RWPE2 (cell line): ENCODE measurements at regions not wholly inside any gene's neighbourhood (a gene's known extent, or its start where the extent isn't known, plus 50 kb on each side); places are given as distances from the start of the nearest gene placed in this dataset.

Source experiments
- ATAC-seq: fragments of 200-7000 bp; cut with Tn5 transposase; 3 replicates; pipeline ENCODE4 v1.9.1; 2021; ENCODE audit warnings: low read depth
- DNase-seq: peaks from one replicate; pipeline ENCODE4 v3.0.0-alpha.2; 2020; ENCODE audit warnings: low spot score
- H3K27ac ChIP-seq: fragments of 450-650 bp; 2 replicates; pipeline ENCODE4 v1.5.1; 2017; ENCODE audit warnings: mild to moderate bottlenecking; ENCODE audit not compliant: poor library complexity, severe bottlenecking
- H3K27me3 ChIP-seq: fragments of 250-450 bp; sonication (Bioruptor Pico); 2 replicates; pipeline ENCODE4 v1.5.1; 2021; ENCODE audit warnings: mild to moderate bottlenecking, moderate library complexity; ENCODE audit not compliant: insufficient read depth, poor library complexity, severe bottlenecking
- H3K36me3 ChIP-seq: fragments of 250-450 bp; sonication (Bioruptor Pico); 2 replicates; pipeline ENCODE4 v1.5.1; 2020; ENCODE audit warnings: low read depth, mild to moderate bottlenecking, moderate library complexity
- H3K4me1 ChIP-seq: fragments of 250-450 bp; sonication (Bioruptor Pico); 2 replicates; pipeline ENCODE4 v1.5.1; 2021; ENCODE audit warnings: mild to moderate bottlenecking, moderate library complexity; ENCODE audit not compliant: insufficient read depth, poor library complexity, severe bottlenecking
- H3K4me3 ChIP-seq: fragments of 250-450 bp; sonication (Bioruptor Pico); 2 replicates; pipeline ENCODE4 v1.5.1; 2021; ENCODE audit warnings: mild to moderate bottlenecking, moderate library complexity; ENCODE audit not compliant: severe bottlenecking
- H3K9me3 ChIP-seq: fragments of 250-450 bp; sonication (Bioruptor Pico); 2 replicates; pipeline ENCODE4 v1.5.1; 2021; ENCODE audit warnings: mild to moderate bottlenecking, moderate library complexity; ENCODE audit not compliant: severe bottlenecking
- TF ChIP-seq, protein P1 (sequence below): fragments of 450-650 bp; IDR thresholded peaks from one replicate; pipeline ENCODE4 v1.5.1; 2017; ENCODE audit warnings: mild to moderate bottlenecking, moderate library complexity; ENCODE audit not compliant: poor library complexity, severe bottlenecking

DNA sequence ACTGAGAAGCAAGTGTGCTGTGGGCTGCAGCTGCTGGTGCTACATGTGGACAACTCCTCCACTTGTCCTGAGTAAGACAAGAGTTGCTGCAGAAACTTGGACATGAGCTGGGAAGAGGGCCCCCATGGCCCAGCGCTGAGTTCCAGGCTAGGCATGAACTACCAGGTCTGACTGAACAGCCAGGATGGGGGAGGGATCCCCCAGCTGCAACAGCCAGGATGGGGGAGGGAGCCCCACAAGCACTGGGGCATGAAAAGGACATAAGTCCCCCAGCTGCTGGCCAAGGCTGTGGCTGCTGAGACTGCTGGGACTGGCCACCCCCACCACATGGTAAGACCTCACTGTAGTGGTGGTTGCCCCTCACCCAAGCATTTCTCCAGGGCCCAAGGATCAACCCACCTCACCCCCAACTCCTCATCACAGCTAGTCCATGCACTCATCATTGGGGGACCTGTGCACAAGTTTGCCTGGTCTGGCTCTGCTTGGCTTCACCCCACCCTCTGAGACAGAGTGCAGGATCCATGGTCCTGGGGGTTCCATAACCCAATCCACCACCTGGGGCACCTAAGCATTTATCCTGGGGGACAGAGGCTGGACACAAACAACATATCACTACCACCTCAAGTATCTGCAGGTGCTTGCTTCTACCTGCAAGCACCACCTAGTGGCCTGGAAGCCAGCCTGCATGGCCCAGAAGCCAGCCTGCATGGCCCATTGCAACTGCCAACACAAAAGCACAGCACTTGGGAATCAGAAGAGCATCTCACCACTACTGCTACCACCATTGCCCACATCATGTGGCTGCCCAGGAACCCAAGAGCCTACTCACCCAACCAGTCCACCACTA, 84.5 kb upstream of the STT3B start:
- Histone ChIP-seq H3K27ac (no peak overlapping the region), H3K27me3 (no peaks in the 10 kb centered on the region), H3K4me1 (no peaks in the 10 kb centered on the region), H3K4me3 (no peak overlapping the region), H3K36me3 (no peaks in the 10 kb centered on the region), H3K9me3 (no peaks in the 10 kb centered on the region)
- DNase-seq: no peak
- peak; percentile 56; the same call in 2 of the 3 replicates for ATAC-seq
- TF ChIP-seq, protein P1, sequence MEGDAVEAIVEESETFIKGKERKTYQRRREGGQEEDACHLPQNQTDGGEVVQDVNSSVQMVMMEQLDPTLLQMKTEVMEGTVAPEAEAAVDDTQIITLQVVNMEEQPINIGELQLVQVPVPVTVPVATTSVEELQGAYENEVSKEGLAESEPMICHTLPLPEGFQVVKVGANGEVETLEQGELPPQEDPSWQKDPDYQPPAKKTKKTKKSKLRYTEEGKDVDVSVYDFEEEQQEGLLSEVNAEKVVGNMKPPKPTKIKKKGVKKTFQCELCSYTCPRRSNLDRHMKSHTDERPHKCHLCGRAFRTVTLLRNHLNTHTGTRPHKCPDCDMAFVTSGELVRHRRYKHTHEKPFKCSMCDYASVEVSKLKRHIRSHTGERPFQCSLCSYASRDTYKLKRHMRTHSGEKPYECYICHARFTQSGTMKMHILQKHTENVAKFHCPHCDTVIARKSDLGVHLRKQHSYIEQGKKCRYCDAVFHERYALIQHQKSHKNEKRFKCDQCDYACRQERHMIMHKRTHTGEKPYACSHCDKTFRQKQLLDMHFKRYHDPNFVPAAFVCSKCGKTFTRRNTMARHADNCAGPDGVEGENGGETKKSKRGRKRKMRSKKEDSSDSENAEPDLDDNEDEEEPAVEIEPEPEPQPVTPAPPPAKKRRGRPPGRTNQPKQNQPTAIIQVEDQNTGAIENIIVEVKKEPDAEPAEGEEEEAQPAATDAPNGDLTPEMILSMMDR: peak; percentile 65

DNA sequence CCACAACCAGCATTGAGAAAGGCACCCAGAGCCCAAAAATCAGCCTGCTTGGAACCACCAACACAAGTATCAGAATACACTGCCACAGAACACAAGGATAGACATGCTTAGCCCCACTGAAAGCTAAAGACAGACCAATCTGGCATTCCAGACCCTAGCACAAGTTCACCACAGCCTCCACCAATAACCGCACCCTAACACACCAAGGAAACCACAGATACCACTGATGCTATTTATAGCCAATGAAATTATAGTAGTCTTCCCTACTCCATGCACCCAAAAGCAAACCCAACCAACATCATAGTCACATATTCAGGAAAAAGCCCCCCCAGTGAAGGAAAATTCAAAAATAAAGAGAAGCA, 83.9 kb upstream of the STT3B start:
- Histone ChIP-seq H3K4me3 (no peak overlapping the region), H3K4me1 (no peaks in the 10 kb centered on the region), H3K36me3 (no peaks in the 10 kb centered on the region), H3K27me3 (no peaks in the 10 kb centered on the region), H3K9me3 (no peaks in the 10 kb centered on the region), H3K27ac (no peak overlapping the region)
- DNase-seq (no peak), ATAC-seq (no peak)
- TF ChIP-seq, protein P1: peak; percentile 41

DNA sequence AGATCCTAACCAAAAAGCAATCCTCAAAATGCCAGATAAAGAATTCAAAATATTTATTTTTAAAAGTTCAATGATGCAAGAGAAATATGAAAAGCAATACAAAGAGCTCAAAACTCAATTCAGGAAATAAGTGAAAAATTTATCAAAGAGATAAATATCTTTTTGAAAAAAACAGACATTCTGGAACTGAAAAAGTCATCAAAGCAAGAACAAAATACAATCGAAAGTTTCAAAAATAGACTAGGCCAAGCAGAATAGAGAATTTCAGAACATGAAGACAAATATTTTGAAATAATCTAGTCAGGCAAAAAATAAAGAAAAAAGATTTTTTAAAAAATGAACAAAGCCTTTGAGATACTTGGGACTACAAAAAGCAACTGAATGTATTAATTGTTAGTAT, 83.4 kb upstream of the STT3B start:
- Histone ChIP-seq H3K27ac (no peak overlapping the region), H3K9me3 (no peaks in the 10 kb centered on the region), H3K4me3 (no peak overlapping the region), H3K4me1 (no peaks in the 10 kb centered on the region), H3K27me3 (no peaks in the 10 kb centered on the region), H3K36me3 (no peaks in the 10 kb centered on the region)
- DNase-seq (no peak), ATAC-seq (no peak)
- TF ChIP-seq, protein P1: no peak

DNA sequence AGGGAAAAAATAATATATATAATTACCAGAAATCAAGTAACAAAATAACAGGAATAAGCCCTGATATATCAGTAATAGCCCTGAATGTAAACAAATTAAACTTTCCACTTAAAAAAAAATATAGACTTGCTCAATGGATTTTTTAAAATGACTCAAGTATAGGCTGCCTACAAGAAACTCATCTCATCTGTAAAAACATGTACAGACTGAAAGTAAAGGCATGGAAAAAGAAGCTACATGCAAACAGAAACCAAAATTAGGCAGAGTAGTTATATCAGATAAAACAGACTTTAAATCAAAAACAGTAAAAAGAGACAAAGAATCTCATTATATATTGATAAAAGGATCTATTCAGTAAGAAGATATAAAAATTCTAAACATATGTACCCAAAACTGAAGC, 82.4 kb upstream of the STT3B start:
- ATAC-seq (no peak), DNase-seq (no peak)
- Histone ChIP-seq H3K4me1 (no peaks in the 10 kb centered on the region), H3K4me3 (no peak overlapping the region), H3K27ac (no peak overlapping the region), H3K27me3 (no peaks in the 10 kb centered on the region), H3K36me3 (no peaks in the 10 kb centered on the region), H3K9me3 (no peaks in the 10 kb centered on the region)
- TF ChIP-seq, protein P1: no peak

DNA sequence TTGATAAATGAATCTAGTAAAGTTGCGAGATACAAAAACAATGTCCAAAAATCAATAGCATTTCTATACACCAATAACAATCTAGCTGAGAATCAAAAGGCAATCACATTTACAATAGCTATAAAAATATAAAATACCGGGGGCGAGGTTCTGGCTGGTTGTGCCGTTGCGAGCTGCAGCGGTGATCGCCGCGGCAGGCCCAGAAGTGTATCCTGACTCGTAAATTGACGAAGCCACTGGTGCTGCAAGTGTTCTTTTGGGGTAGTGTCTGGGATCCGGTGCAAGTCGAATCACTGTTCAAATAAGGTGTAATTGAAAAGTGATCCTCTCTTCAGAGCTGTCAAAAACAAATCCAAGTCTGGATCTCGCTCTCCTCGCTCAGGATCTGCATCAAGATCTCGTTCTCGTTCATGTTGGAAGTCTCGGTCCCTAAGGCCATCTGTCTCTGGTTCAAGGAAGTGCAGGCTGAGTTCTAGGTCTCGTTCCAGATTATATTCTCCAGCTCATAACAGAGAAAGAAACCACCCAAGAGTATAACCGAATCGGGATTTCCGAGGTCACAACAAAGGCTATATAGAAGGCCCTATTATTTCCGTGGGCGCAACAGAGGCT, 80.1 kb upstream of the STT3B start:
- H3K9me3 ChIP-seq: no peaks in the 10 kb centered on the region

More for the DNA sequence above, 80.1 kb upstream of the STT3B start:
- ATAC-seq (no peak), DNase-seq (no peak)
- no peak overlapping the region for H3K4me3 ChIP-seq
- H3K36me3 ChIP-seq: no peaks in the 10 kb centered on the region
- H3K27ac ChIP-seq: no peak overlapping the region
- no peaks in the 10 kb centered on the region for H3K27me3 ChIP-seq
- TF ChIP-seq, protein P1: no peak
- H3K4me1 ChIP-seq: no peaks in the 10 kb centered on the region
